Endodermal cell (in vitro differentiated cells): ENCODE measurements at regions not wholly inside any gene's neighbourhood (a gene's known extent, or its start where the extent isn't known, plus 50 kb on each side); places are given as distances from the start of the nearest gene placed in this dataset.

Experiments used
- DNase-seq: peaks from one replicate; pipeline ENCODE4 v3.0.0-alpha.2; 2017
- H3K27ac ChIP-seq: 2 replicates; pipeline ENCODE4 v1.5.1; 2013; ENCODE audit warnings: mild to moderate bottlenecking, low read depth, low read length, moderate library complexity
- H3K27me3 ChIP-seq: 2 replicates; pipeline ENCODE4 v1.6.1; 2013; ENCODE audit warnings: mild to moderate bottlenecking, low read length, moderate library complexity; ENCODE audit not compliant: insufficient read depth, control insufficient read depth, poor library complexity, severe bottlenecking
- H3K36me3 ChIP-seq: 2 replicates; pipeline ENCODE4 v1.7.0; 2013; ENCODE audit warnings: mild to moderate bottlenecking, low read length, moderate library complexity; ENCODE audit not compliant: control insufficient read depth, insufficient read depth
- H3K4me1 ChIP-seq: one replicate; pipeline ENCODE4 v1.7.0; 2013; ENCODE audit warnings: low read length; ENCODE audit not compliant: control insufficient read depth, insufficient read depth
- H3K4me3 ChIP-seq: 2 replicates; pipeline ENCODE4 v1.5.1; 2013; ENCODE audit warnings: mild to moderate bottlenecking, low read length, moderate library complexity
- H3K9ac ChIP-seq: 2 replicates; pipeline ENCODE4 v1.6.1; 2013; ENCODE audit warnings: mild to moderate bottlenecking, low read length, moderate library complexity; ENCODE audit not compliant: poor library complexity, severe bottlenecking; ENCODE audit errors: extremely low read depth
- H3K9me3 ChIP-seq: 2 replicates; pipeline ENCODE4 v1.6.1; 2013; ENCODE audit warnings: mild to moderate bottlenecking, low read length, moderate library complexity; ENCODE audit not compliant: control insufficient read depth
- H3K27ac Mint-ChIP-seq: 2 replicates; pipeline ENCODE4 v1.8.0; 2020; ENCODE audit warnings: mixed read lengths
- H3K27me3 Mint-ChIP-seq: 2 replicates; pipeline ENCODE4 v1.8.0; 2021; ENCODE audit warnings: mild to moderate bottlenecking, mixed read lengths; ENCODE audit not compliant: insufficient read depth
- H3K36me3 Mint-ChIP-seq: 2 replicates; pipeline ENCODE4 v1.8.0; 2020; ENCODE audit warnings: low read depth, mixed read lengths
- H3K4me1 Mint-ChIP-seq: 2 replicates; pipeline ENCODE4 v1.8.0; 2020; ENCODE audit warnings: mixed read lengths
- H3K4me3 Mint-ChIP-seq: 2 replicates; pipeline ENCODE4 v1.8.0; 2020; ENCODE audit warnings: mild to moderate bottlenecking, moderate library complexity, mixed read lengths
- H3K9me3 Mint-ChIP-seq: 2 replicates; pipeline ENCODE4 v1.8.0; 2020; ENCODE audit warnings: mild to moderate bottlenecking, mixed read lengths
- CTCF ChIP-seq: fragments of 200-600 bp; sonication (generic); conservative IDR thresholded peaks from 2 replicates; pipeline ENCODE4 v1.5.0; 2021; ENCODE audit warnings: antibody characterized with exemption, mild to moderate bottlenecking
- WGBS, 2 experiments: methylation state at CpG; one replicate each; pipeline versions ENCODE4 v1.1.5 to v1.1.7; 2013; ENCODE audit warnings: missing lambda C conversion rate in 2 of 2, mixed read lengths in 1 of 2; ENCODE audit not compliant: insufficient coverage in 1 of 2, insufficient read length in 1 of 2; 5-methylcytosine and 5-hydroxymethylcytosine counted together

- peaks cover 2% of the 10 kb centered on the region for H3K9me3 Mint-ChIP-seq
- no peaks in the 10 kb centered on the region for H3K27me3 Mint-ChIP-seq
- no peak overlapping the region for H3K4me3 Mint-ChIP-seq
- no peak overlapping the region for H3K4me3 ChIP-seq
- DNase-seq: no peak
- no peak overlapping the region for H3K9ac ChIP-seq
- 80 to 93% methylated on average over 5 to 8 of the region's 8 CpGs for WGBS, 2 experiments
- peaks cover 1% of the 10 kb centered on the region for H3K36me3 Mint-ChIP-seq
- H3K4me1 Mint-ChIP-seq: peaks cover 6% of the 10 kb centered on the region
- no peaks in the 10 kb centered on the region for H3K36me3 ChIP-seq
- H3K27me3 ChIP-seq: no peaks in the 10 kb centered on the region
- no peak overlapping the region for H3K27ac ChIP-seq
- no peaks in the 10 kb centered on the region for H3K4me1 ChIP-seq
- no peak for TF ChIP-seq CTCF
- peak overlapping the region; percentile 32 for H3K27ac Mint-ChIP-seq
- no peaks in the 10 kb centered on the region for H3K9me3 ChIP-seq
Measured at GRCh38 chr15:29382862-29383261, 113.2 kb upstream of the NSMCE3 start.

GRCh38 chr15:29380466-29380865 is 110.8 kb upstream of the NSMCE3 start:
- no peaks in the 10 kb centered on the region for H3K27me3 Mint-ChIP-seq
- H3K4me3 Mint-ChIP-seq: no peak overlapping the region
- H3K9ac ChIP-seq: no peak overlapping the region
- H3K4me1 ChIP-seq: no peaks in the 10 kb centered on the region
- H3K4me3 ChIP-seq: no peak overlapping the region
- H3K27ac ChIP-seq: no peak overlapping the region
- no peak for TF ChIP-seq CTCF
- H3K27me3 ChIP-seq: no peaks in the 10 kb centered on the region
- H3K27ac Mint-ChIP-seq: no peak overlapping the region
- 96 to 100% methylated on average over 4 to 6 of the region's 6 CpGs for WGBS, 2 experiments
- no peak for DNase-seq
- H3K4me1 Mint-ChIP-seq: peaks cover 16% of the 10 kb centered on the region
- H3K9me3 Mint-ChIP-seq: no peaks in the 10 kb centered on the region
- H3K36me3 ChIP-seq: no peaks in the 10 kb centered on the region
- peaks cover 1% of the 10 kb centered on the region for H3K36me3 Mint-ChIP-seq
- H3K9me3 ChIP-seq: no peaks in the 10 kb centered on the region

- no peak for DNase-seq
- no peak overlapping the region for H3K27ac Mint-ChIP-seq
- Histone ChIP-seq H3K4me3 (no peak overlapping the region), H3K27ac (peak overlapping the region; percentile 32), H3K27me3 (no peaks in the 10 kb centered on the region), H3K9ac (no peak overlapping the region), H3K9me3 (no peaks in the 10 kb centered on the region), H3K36me3 (no peaks in the 10 kb centered on the region), H3K4me1 (no peaks in the 10 kb centered on the region)
- peaks cover 16% of the 10 kb centered on the region for H3K4me1 Mint-ChIP-seq
- H3K4me3 Mint-ChIP-seq: no peak overlapping the region
- TF ChIP-seq CTCF: no peak
- peaks cover 1% of the 10 kb centered on the region for H3K36me3 Mint-ChIP-seq
- 77 to 78% methylated on average over 4 to 7 of the region's 9 CpGs for WGBS, 2 experiments
- H3K27me3 Mint-ChIP-seq: no peaks in the 10 kb centered on the region
- no peaks in the 10 kb centered on the region for H3K9me3 Mint-ChIP-seq
Measured at GRCh38 chr15:29379647-29380046, 110.0 kb upstream of the NSMCE3 start.
